Peyer's patch (tissue), 4 donors: ENCODE measurements at regions not wholly inside any gene's neighbourhood (a gene's known extent, or its start where the extent isn't known, plus 50 kb on each side); places are given as distances from the start of the nearest gene placed in this dataset.

Source experiments
- CTCF ChIP-seq, 6 experiments: fragments of 450-650 bp in 4 of 6; fragments of 200-600 bp in 2 of 6; sonication (generic) in 1 of 6; IDR thresholded peaks; one replicate each; pipeline ENCODE4 v1.5.1; 2017 to 2019; ENCODE audit warnings: antibody characterized with exemption in 6 of 6, mild to moderate bottlenecking in 3 of 6, moderate library complexity in 1 of 6
- POLR2A ChIP-seq, 2 donors: fragments of 450-650 bp; IDR thresholded peaks; one replicate each; pipeline ENCODE4 v1.5.1; 2017; ENCODE audit warnings: antibody characterized with exemption in 2 of 2, mild to moderate bottlenecking in 2 of 2, moderate library complexity in 2 of 2

GRCh38 chr2:182625814-182626213 is 90.2 kb upstream of the DNAJC10 start:
- TF ChIP-seq CTCF (IDR thresholded peaks at IDR 0.05), result no peak
- no peak for TF ChIP-seq POLR2A (IDR thresholded peaks at IDR 0.05)
